Spleen (tissue), 11 donors: ENCODE measurements at regions not wholly inside any gene's neighbourhood (a gene's known extent, or its start where the extent isn't known, plus 50 kb on each side); places are given as distances from the start of the nearest gene placed in this dataset.

Source experiments
- DNase-seq: peaks from one replicate; pipeline ENCODE4 v3.0.0-alpha.2; 2020
- H3K27ac ChIP-seq, 8 donors: fragments of 200-600 bp; sonication (generic) in 7 of 8; 1 replicate in 4 of 8; 2 replicates in 4 of 8; pipeline versions ENCODE4 v1.5.0 to v1.8.0; 2016 to 2021; ENCODE audit warnings: inconsistent platforms in 4 of 8, mild to moderate bottlenecking in 4 of 8, moderate library complexity in 1 of 8
- H3K27me3 ChIP-seq, 7 donors: fragments of 200-600 bp; sonication (generic) in 6 of 7; replicated peaks in 1 of 7; 1 replicate in 4 of 7; 2 replicates in 3 of 7; pipeline versions ENCODE4 v1.5.0 to v1.8.0; 2016 to 2021; ENCODE audit warnings: inconsistent platforms in 3 of 7, mild to moderate bottlenecking in 1 of 7
- H3K36me3 ChIP-seq, 6 donors: fragments of 200-600 bp; sonication (generic) in 5 of 6; 1 replicate in 4 of 6; 2 replicates in 2 of 6; pipeline versions ENCODE4 v1.5.0 to v1.8.0; 2016 to 2021; ENCODE audit warnings: inconsistent platforms in 2 of 6
- H3K4me1 ChIP-seq, 6 donors: fragments of 200-600 bp; sonication (generic) in 5 of 6; 1 replicate in 3 of 6; 2 replicates in 3 of 6; pipeline versions ENCODE4 v1.5.0 to v1.8.0; 2016 to 2021; ENCODE audit warnings: inconsistent platforms in 3 of 6
- H3K4me3 ChIP-seq, 8 donors: fragments of 200-600 bp; sonication (generic) in 7 of 8; 1 replicate in 4 of 8; 2 replicates in 4 of 8; pipeline versions ENCODE4 v1.5.0 to v1.8.0; 2016 to 2021; ENCODE audit warnings: inconsistent platforms in 4 of 8, mild to moderate bottlenecking in 4 of 8, moderate library complexity in 2 of 8
- H3K9me3 ChIP-seq, 8 donors: fragments of 200-600 bp; sonication (generic) in 7 of 8; 1 replicate in 4 of 8; 2 replicates in 4 of 8; pipeline versions ENCODE4 v1.5.0 to v1.8.0; 2016 to 2021; ENCODE audit warnings: inconsistent platforms in 4 of 8
- POLR2A ChIP-seq, 3 donors: fragments of 450-650 bp; IDR thresholded peaks; one replicate each; pipeline ENCODE4 v1.5.1; 2017; ENCODE audit warnings: antibody characterized with exemption in 3 of 3, mild to moderate bottlenecking in 1 of 3
- POLR2AphosphoS5 ChIP-seq, 3 donors: sonication (generic); formaldehyde crosslinking; IDR thresholded peaks; one replicate each; pipeline ENCODE4 v1.5.1; 2017; ENCODE audit warnings: antibody characterized with exemption in 3 of 3
- WGBS, 5 donors: extraction: QIAGEN DNeasy Blood & Tissue Kit in 3 of 5; methylation state at CpG; one replicate each; pipeline versions ENCODE4 v1.1.5 to v1.1.7; 2013 to 2018; 5-methylcytosine and 5-hydroxymethylcytosine counted together
- intact Hi-C: fragments of 100-400 bp; cut with DNase I; formaldehyde crosslinking; loops from one replicate; pipeline ENCODE4 v1.15.0; 2023; ENCODE audit warnings: low total_unique reads
- TF ChIP-seq, protein P1 (sequence below), 11 experiments: fragments of 200-600 bp in 7 of 11; fragments of 450-650 bp in 4 of 11; sonication (generic) in 4 of 11; IDR thresholded peaks in 8 of 11; conservative IDR thresholded peaks in 3 of 11; 1 replicate in 7 of 11; 2 replicates in 4 of 11; pipeline versions ENCODE4 v1.4.0 to v1.8.0; 2016 to 2021; ENCODE audit warnings: antibody characterized with exemption in 11 of 11, inconsistent platforms in 4 of 11, mild to moderate bottlenecking in 1 of 11
- donor health status: healthy with polysubstance abuse.
- donor health status: DM: no; HTN: no; CAD: no; lungs with moderate emphysema.
- donor health status: DM: no; HTN: no; CAD: no.
- donor health status: Bipolar disorder and iron deficiency.
- donor health status: healthy.
- donor health status: DM: no; HTN: no; CAD: no.
- donor health status: DM: yes; HTN: yes; CAD: no.

- 51 to 56% (median 56%) methylated on average over 2 of the region's 2 CpGs; no CpG with 5 or more reads in 2 of the 5 donors for WGBS, 5 donors
- no peak for DNase-seq
- Histone ChIP-seq H3K9me3 (no peaks in the 10 kb centered on the region), H3K27ac (no peak overlapping the region), H3K4me3 (no peak overlapping the region), H3K27me3 (no peaks in the 10 kb centered on the region), H3K36me3 (no peaks in the 10 kb centered on the region), H3K4me1 (no peaks in the 10 kb centered on the region)
- intact Hi-C loops = no loop called here
- no peak for TF ChIP-seq POLR2AphosphoS5 (IDR thresholded peaks at IDR 0.05)
Measured at GRCh38 chrY:19351616-19352015, 392.9 kb downstream of the KDM5D start.

GRCh38 chrY:19321701-19322100 is 422.8 kb downstream of the KDM5D start:
- no peaks in the 10 kb centered on the region for H3K4me1 ChIP-seq
- DNase-seq = no peak
- WGBS, 5 donors = 60 to 70% (median 68%) methylated on average over 3 of the region's 3 CpGs; no CpG with 5 or more reads in 2 of the 5 donors
- intact Hi-C loops = no loop called here
- H3K4me3 ChIP-seq = no peak overlapping the region
- H3K36me3 ChIP-seq = no peaks in the 10 kb centered on the region
- peaks cover 0 to 32% (median 0%) of the 10 kb centered on the region in 8 donors for H3K9me3 ChIP-seq
- H3K27ac ChIP-seq = no peak overlapping the region
- no peaks in the 10 kb centered on the region for H3K27me3 ChIP-seq
- TF ChIP-seq, protein P1, sequence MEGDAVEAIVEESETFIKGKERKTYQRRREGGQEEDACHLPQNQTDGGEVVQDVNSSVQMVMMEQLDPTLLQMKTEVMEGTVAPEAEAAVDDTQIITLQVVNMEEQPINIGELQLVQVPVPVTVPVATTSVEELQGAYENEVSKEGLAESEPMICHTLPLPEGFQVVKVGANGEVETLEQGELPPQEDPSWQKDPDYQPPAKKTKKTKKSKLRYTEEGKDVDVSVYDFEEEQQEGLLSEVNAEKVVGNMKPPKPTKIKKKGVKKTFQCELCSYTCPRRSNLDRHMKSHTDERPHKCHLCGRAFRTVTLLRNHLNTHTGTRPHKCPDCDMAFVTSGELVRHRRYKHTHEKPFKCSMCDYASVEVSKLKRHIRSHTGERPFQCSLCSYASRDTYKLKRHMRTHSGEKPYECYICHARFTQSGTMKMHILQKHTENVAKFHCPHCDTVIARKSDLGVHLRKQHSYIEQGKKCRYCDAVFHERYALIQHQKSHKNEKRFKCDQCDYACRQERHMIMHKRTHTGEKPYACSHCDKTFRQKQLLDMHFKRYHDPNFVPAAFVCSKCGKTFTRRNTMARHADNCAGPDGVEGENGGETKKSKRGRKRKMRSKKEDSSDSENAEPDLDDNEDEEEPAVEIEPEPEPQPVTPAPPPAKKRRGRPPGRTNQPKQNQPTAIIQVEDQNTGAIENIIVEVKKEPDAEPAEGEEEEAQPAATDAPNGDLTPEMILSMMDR (IDR thresholded peaks at IDR 0.05 in 8 of 11, conservative IDR thresholded peaks at IDR 0.05 in 3 of 11) = no peak
- TF ChIP-seq POLR2AphosphoS5 (IDR thresholded peaks at IDR 0.05) = no peak
- no peak for TF ChIP-seq POLR2A (IDR thresholded peaks at IDR 0.05)

GRCh38 chrY:19319135-19319534 is 425.4 kb downstream of the KDM5D start:
- DNase-seq = no peak
- WGBS, 5 donors = 70 to 96% (median 72%) methylated on average over 3 of the region's 3 CpGs; no CpG with 5 or more reads in 2 of the 5 donors
- no peaks in the 10 kb centered on the region for H3K36me3 ChIP-seq
- H3K4me1 ChIP-seq = no peaks in the 10 kb centered on the region
- TF ChIP-seq, protein P1 (IDR thresholded peaks at IDR 0.05 in 8 of 11, conservative IDR thresholded peaks at IDR 0.05 in 3 of 11) = no peak
- TF ChIP-seq POLR2A (IDR thresholded peaks at IDR 0.05) (no peak), POLR2AphosphoS5 (IDR thresholded peaks at IDR 0.05) (no peak)
- H3K4me3 ChIP-seq = no peak overlapping the region
- H3K27ac ChIP-seq = no peak overlapping the region
- no peaks in the 10 kb centered on the region for H3K27me3 ChIP-seq
- H3K9me3 ChIP-seq = peaks cover 0 to 32% (median 0%) of the 10 kb centered on the region in 8 donors
- intact Hi-C loops = no loop called here

DNA sequence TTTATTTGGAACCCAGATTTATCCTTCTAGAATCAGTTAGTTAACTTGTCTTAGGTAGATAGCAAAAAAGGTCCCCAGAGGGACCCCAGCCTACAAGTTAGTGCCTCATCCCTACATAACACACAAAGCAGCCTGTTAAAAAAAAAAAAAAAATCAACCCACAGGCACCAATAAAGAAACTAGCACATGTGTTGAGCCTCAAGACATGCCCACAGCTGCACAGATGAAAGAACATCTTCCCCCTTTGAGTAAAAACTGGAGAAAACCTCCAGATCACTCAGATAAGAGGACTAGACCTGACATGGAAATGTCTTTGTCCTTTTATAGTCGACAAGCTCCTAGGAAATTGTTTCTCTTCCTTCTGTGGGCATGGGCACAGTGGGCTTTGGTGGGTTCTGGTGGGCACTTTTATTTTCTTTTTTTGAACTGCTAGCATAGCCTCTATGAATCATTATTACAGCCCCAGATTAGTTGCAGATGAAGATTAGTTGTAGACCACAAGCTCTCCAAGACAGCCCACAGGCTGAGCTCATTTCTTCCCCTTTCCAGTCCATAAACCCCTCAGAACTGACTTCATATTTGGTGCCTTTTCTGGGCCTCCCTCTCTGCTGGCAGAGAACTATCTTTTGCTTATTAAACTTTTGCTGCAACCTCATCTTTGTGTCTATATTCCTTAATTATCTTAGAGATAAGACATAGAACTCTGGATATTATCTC is 427.1 kb downstream of the KDM5D start:
- WGBS, 5 donors = 53 to 70% (median 63%) methylated on average over 1 of the region's 1 CpG; no CpG with 5 or more reads in 2 of the 5 donors
- no peak overlapping the region for H3K4me3 ChIP-seq
- no peak for DNase-seq
- no peak overlapping the region for H3K27ac ChIP-seq
- TF ChIP-seq POLR2A (IDR thresholded peaks at IDR 0.05) = no peak
- no peak for TF ChIP-seq POLR2AphosphoS5 (IDR thresholded peaks at IDR 0.05)
- TF ChIP-seq, protein P1 (IDR thresholded peaks at IDR 0.05 in 8 of 11, conservative IDR thresholded peaks at IDR 0.05 in 3 of 11) = no peak
- intact Hi-C loops = no loop called here
- H3K4me1 ChIP-seq = no peaks in the 10 kb centered on the region
- H3K27me3 ChIP-seq = no peaks in the 10 kb centered on the region
- no peaks in the 10 kb centered on the region for H3K36me3 ChIP-seq
- H3K9me3 ChIP-seq = peaks cover 0 to 32% (median 0%) of the 10 kb centered on the region in 8 donors
